GM19240 (cell line): ENCODE measurements at regions not wholly inside any gene's neighbourhood (a gene's known extent, or its start where the extent isn't known, plus 50 kb on each side); places are given as distances from the start of the nearest gene placed in this dataset.

ENCODE experiments used
- DNase-seq: peaks from one replicate; pipeline ENCODE4 v3.0.0; 2011; ENCODE audit warnings: low spot score; ENCODE audit not compliant: insufficient read length

GRCh38 chr6:164478426-164478825, 831.0 kb downstream of the C6orf118 start:
- no peak for DNase-seq

DNA sequence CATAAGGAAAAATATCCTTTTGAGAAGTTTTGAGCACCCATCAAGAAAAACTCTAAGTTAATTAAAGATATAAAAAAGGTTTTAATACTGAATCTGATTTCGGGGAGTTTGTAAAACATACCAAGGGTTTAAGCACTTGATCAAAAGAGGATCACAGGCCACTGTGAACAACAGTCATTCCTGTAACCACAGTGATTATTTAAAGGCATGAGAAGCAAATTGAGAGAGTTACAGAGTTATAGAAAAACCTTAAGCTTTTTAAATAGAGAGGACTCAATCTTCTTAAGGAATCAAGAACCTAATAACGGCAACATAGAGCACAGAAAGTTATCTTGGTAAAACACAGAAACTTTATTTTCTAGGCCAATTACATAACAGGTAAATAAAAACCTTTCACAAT, 831.6 kb downstream of the C6orf118 start:
- DNase-seq, result no peak

GRCh38 chr6:164477101-164477500, 832.3 kb downstream of the C6orf118 start:
- no peak for DNase-seq

DNA sequence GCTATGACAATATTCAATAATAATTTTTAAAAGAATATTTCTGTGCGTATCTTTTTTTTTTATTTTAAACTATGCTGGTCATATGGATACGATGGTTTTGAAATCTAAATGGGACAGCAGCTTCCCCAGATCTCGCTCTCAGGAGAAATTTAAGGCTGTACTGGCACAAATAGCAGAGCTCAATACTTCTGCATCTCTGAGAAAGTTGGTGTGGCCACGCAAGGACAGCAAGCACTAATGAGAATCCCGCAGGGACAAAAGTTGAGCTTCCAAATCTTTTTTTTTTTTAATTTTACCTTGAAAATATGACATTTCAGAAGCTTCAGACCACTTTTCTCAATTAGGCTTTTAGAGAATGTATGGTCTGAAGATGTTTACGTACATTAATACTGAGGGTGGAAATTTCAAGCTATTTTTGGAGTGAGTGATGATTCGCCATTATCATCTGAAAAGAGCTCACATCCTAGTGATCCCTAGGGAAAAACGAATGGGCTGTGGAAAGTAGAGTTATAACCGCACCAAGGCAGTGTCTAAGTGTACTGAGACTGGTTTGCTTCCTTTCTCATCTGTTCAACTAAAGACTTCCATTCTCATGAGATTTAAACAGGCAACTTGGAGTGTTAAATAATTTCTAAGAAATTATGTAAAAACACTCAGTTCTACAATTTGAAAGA, 840.0 kb downstream of the C6orf118 start:
- DNase-seq, result no peak

DNA sequence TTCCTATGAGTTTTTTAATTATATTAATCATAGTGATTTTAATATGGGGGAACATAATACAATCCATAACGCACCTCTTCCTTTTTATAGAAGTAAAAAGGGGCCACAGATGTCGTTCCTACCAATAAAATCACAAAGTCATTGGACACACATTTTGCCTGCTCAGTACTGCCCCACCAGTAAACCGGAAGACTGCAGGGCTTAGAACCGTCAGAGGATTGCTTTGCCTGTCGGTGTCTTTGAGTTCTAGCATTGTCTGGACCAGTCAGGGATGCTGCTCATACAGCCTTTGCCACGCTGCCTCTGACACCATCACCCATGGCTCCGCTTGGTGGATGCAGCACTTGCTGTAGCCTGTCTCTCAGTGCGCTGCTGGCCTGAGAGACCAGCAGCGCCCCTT, 853.6 kb downstream of the C6orf118 start:
- DNase-seq, result no peak

DNA sequence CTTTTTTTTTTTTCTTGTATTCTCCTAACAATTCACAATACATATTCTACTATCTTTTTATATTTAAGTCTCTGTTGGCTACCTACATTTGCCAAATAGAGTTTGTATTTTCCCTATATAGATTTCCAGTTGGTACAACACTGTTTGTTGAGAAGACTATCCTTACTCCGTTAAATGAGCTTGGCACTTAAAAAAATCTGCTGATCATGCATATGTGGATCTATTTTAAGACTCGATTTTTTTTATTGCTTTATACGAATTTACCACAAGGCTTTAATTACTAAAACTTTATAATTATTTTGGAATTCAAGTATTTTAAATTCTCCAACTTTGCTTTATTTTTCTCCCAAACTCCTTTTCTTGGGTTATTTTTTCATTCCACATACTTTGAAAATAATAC, 855.6 kb downstream of the C6orf118 start:
- no peak for DNase-seq

DNA sequence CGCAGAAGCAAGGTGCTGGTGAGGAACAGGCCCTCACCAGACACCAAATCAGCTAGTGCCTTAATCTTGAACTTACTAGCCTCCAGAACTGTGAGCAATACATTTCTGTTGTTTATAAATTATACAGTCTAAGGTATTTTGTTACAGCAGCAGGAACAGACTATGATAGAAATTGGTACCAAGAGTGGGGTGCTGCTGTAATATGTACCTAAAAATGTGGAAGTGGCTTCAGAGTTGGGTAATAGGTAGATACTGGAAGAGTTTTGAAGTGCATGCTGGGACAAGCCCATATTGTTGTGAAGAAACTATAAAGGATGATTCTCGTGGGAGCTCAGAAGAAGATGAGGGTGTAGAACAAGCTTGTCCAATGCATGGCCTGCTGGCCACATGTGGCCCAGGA, 866.8 kb downstream of the C6orf118 start:
- DNase-seq, result no peak

DNA sequence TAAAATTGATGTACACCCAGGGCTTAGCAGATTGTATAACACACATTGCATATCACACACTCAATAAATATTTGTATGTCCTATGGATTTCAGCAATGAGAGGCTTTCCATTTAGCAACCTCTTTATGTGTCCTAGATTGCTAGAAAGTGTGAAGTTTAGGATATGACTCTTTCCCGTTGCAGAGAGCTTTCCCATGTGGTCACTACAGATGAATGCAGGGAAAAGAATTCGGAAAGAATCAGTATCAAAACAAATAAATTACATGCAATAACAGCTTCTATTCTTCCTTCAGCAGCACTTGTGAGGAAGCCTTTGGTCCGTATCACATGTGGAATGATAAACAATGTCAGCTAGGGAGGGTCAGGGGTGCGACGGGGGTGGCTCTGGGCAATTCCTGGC, 870.1 kb downstream of the C6orf118 start:
- DNase-seq, result no peak

GRCh38 chr6:164436976-164437375, 872.4 kb downstream of the C6orf118 start:
- DNase-seq, result no peak

DNA sequence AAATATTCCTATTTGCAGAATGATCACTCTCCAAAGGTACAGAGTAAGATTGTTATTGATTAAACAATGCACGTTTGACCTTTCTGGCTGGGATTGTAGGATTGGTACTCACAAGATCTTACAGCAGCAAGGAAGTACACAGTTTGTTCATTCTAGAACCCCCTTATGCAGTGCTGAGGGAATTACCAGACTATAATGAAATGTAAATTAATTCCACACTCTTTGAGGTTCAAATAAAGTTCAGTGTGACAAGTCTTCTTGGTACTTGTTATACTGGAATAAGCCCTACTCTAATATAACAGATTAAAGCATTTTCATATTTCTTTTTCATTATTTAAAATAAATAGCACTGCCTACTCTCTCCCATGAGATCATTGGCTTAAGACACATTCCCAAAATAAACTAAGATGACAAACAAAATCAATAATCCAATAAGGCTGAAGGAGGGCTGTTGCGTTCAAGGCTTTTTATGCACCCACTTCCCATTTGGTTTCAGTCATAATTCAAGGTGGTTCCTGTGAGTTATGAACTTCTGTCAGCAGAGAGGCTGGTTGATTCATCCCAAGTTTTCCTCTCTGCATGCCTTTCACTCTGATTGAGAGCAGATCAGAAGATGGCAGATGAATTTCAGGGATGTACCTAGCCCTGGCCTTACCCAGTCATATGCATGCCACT, 881.5 kb downstream of the C6orf118 start:
- DNase-seq, result no peak

GRCh38 chr6:164424489-164424888, 884.9 kb downstream of the C6orf118 start:
- no peak for DNase-seq

- no peak for DNase-seq
These were observed 890.3 kb downstream of the C6orf118 start for GRCh38 chr6:164419099-164419498.

GRCh38 chr6:164418262-164418588, 891.2 kb downstream of the C6orf118 start:
- DNase-seq, result no peak

GRCh38 chr6:164417537-164418261, 891.7 kb downstream of the C6orf118 start:
- no peak for DNase-seq

GRCh38 chr6:164415832-164416563, 893.4 kb downstream of the C6orf118 start:
- DNase-seq, result no peak

DNA sequence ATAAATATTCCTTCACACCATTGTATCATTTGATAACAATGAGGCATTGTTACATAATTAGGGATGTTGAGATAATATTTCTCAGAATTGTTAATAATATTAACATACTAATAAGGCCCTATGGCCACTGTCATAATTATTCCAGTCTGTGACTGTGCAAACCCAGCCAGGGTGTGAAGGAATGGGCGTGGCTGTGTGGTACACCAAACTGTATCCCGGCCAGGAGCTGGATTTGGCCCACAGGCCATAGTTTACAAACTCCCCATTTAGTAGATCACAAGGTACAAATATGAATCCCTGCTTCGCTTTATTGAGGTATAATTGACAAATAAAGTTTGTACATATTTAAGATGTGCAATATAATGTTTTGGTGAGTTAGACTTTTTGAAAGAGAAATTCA, 894.7 kb downstream of the C6orf118 start:
- DNase-seq, result no peak

DNA sequence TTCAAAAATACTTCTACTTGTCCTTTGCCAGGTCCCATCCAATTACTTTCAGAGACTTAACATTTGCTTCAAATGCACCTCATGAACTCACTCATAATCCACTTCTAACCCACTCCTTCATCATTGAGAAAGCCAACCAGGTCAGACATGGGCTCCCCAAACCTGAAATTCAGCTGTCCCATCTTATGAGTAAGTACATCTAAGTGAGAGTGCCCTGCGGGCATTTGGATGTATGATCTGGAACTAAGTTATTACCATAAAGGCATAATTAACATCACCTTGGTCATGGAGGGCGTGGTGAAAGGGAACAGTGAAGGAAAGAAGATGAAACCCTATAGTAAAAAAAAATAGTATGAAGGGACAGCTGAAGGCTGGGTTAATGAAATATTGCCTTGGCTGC, 896.8 kb downstream of the C6orf118 start:
- no peak for DNase-seq

- DNase-seq, result no peak
These were observed 899.4 kb downstream of the C6orf118 start for GRCh38 chr6:164410017-164410416.

- no peak for DNase-seq
These were observed 899.9 kb downstream of the C6orf118 start for GRCh38 chr6:164409309-164410009.

- no peak for DNase-seq
These were observed 900.5 kb downstream of the C6orf118 start for GRCh38 chr6:164408868-164409267.

DNA sequence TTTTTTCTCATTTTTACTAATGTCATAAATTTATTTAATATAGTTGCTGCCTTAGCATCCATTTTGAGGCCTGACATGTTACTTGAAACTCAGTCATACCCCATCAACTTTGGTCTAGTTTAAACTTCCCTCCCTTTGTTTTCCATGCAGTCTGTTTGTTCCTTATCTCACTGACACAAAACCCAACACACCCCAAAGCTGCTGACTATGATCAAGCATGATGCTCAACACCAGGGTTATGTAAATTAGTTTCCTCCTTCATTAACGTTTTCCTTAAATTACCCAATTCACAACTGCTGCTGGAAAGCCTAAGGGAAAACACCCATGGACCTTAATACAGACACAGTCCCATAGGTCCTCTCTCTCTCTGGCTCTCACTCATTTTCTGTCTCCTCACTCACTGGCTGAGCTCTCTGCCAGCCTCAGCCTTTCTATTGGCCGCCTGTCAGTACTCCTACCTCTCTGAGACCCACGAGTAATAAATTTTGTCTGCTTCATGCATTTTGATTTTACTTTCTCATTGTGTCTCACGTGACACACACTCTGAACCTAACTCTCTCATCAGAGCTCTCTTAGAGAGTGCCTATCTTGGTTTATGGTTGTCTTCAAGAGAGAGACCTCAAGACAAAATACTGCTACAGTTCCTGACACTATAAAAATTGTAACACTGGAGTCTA, 904.5 kb downstream of the C6orf118 start:
- DNase-seq, result no peak
